A549 (cell line): ENCODE measurements at regions not wholly inside any gene's neighbourhood (a gene's known extent, or its start where the extent isn't known, plus 50 kb on each side); places are given as distances from the start of the nearest gene placed in this dataset.

Experiments used
- ATAC-seq, 2 experiments: fragments of 200-7000 bp in 1 of 2; fragments of >200 bp in 1 of 2; cut with Nextera tagmentation in 1 of 2; cut with Tn5 transposase in 1 of 2; 3 replicates each; pipeline versions ENCODE4 v1.8.0 to v1.9.1; 2018 to 2020; ENCODE audit warnings: mild to moderate bottlenecking in 1 of 2, moderate library complexity in 1 of 2
- CTCF ChIA-PET: fragments of 300-600 bp; sonication (Branson Sonifier 250); formaldehyde crosslinking; extraction: SDS; loops from one replicate; lab custom pipeline; 2021; ENCODE audit warnings: antibody characterized with exemption, inconsistent platforms; lab: Yijun Ruan, JAX
- POLR2A ChIA-PET: fragments of 350-600 bp; formaldehyde crosslinking; extraction: SDS; loops from one replicate; lab custom pipeline; 2021; ENCODE audit warnings: antibody characterized with exemption, inconsistent platforms; lab: Yijun Ruan, JAX
- DNase-seq, 2 experiments: peaks; one replicate each; pipeline versions ENCODE4 v3.0.0 to v3.0.0-alpha.2; 2011 to 2016; ENCODE audit warnings: low read depth in 1 of 2, low spot score in 1 of 2
- FAIRE-seq: peaks from 2 replicates; lab custom pipeline; 2011; peaks lifted over from hg19 to GRCh38; lab: Jason Lieb, UNC
- H3K27ac ChIP-seq, 2 experiments: fragments of >200 bp; sonication (Bioruptor Twin); formaldehyde crosslinking; 3 replicates each; pipeline ENCODE4 v1.5.1; 2016 to 2017
- H3K4me1 ChIP-seq: fragments of >200 bp; sonication (Bioruptor Twin); formaldehyde crosslinking; 3 replicates; pipeline ENCODE4 v1.6.1; 2016
- H3K4me2 ChIP-seq: fragments of >200 bp; sonication (Bioruptor Twin); formaldehyde crosslinking; 3 replicates; pipeline ENCODE4 v1.6.1; 2016
- H3K4me3 ChIP-seq: fragments of >200 bp; sonication (Bioruptor Twin); formaldehyde crosslinking; 3 replicates; pipeline ENCODE4 v1.5.1; 2016
- H3K9me3 ChIP-seq: fragments of >200 bp; sonication (Bioruptor Twin); formaldehyde crosslinking; 3 replicates; pipeline ENCODE4 v1.6.1; 2016
- CBX8 ChIP-seq: fragments of 200-600 bp; sonication (generic); IDR thresholded peaks from 2 replicates; pipeline ENCODE4 v1.6.1; 2016
- CTCF ChIP-seq: fragments of >200 bp; sonication (Bioruptor Twin); formaldehyde crosslinking; IDR thresholded peaks from 3 replicates; pipeline ENCODE4 v1.5.1; 2016
- ELK1 ChIP-seq: fragments of 150-350 bp; IDR thresholded peaks from 2 replicates; pipeline ENCODE4 v1.6.1; 2014; ENCODE audit warnings: low read depth, mild to moderate bottlenecking, low read length
- FOSB ChIP-seq: fragments of 250-450 bp; sonication (Bioruptor Pico); IDR thresholded peaks from 2 replicates; pipeline ENCODE4 v1.5.0; 2020; ENCODE audit warnings: mild to moderate bottlenecking, moderate library complexity
- FOXS1 ChIP-seq: fragments of 250-450 bp; sonication (Bioruptor Pico); IDR thresholded peaks from 2 replicates; pipeline ENCODE4 v1.5.0; 2020; ENCODE audit warnings: mild to moderate bottlenecking, moderate library complexity
- HES2 ChIP-seq: fragments of >200 bp; sonication (Bioruptor Twin); formaldehyde crosslinking; IDR thresholded peaks from 2 replicates; pipeline ENCODE4 v1.6.1; 2016
- HOXB13 ChIP-seq: fragments of 250-450 bp; sonication (Bioruptor Pico); IDR thresholded peaks from 2 replicates; pipeline ENCODE4 v1.5.0; 2020; ENCODE audit warnings: low read depth, mild to moderate bottlenecking, moderate library complexity
- HOXB5 ChIP-seq: fragments of 250-450 bp; sonication (Bioruptor Pico); IDR thresholded peaks from 2 replicates; pipeline ENCODE4 v1.5.0; 2020; ENCODE audit warnings: mild to moderate bottlenecking, moderate library complexity
- JUN ChIP-seq, 2 experiments: fragments of >200 bp; sonication (Bioruptor Twin); formaldehyde crosslinking; IDR thresholded peaks; 2 replicates in 1 of 2; 3 replicates in 1 of 2; pipeline ENCODE4 v1.6.1; 2016 to 2017
- JUNB ChIP-seq: fragments of >200 bp; sonication (Bioruptor Twin); formaldehyde crosslinking; IDR thresholded peaks from 2 replicates; pipeline ENCODE4 v1.6.1; 2016
- MAX ChIP-seq: IDR thresholded peaks from 2 replicates; pipeline ENCODE4 v1.6.1; 2012
- MAZ ChIP-seq: fragments of 150-350 bp; IDR thresholded peaks from 2 replicates; pipeline ENCODE4 v1.6.1; 2014; ENCODE audit warnings: antibody characterized with exemption, low read depth, low read length, borderline replicate concordance
- MYC ChIP-seq: IDR thresholded peaks from 2 replicates; pipeline ENCODE4 v1.6.1; 2012; ENCODE audit warnings: mild to moderate bottlenecking, inconsistent platforms, low read length, improper control_type of control experiment, borderline replicate concordance
- NFE2L2 ChIP-seq: fragments of 150-350 bp; conservative IDR thresholded peaks from 2 replicates; pipeline ENCODE4 v1.6.1; 2014; ENCODE audit warnings: low read length
- PHF8 ChIP-seq: fragments of 200-600 bp; sonication (generic); IDR thresholded peaks from 2 replicates; pipeline ENCODE4 v1.6.1; 2016; ENCODE audit warnings: low read depth, mild to moderate bottlenecking, antibody characterized with exemption, moderate library complexity, borderline replicate concordance
- RAD21 ChIP-seq, 2 experiments: fragments of >200 bp in 1 of 2; sonication (Bioruptor Twin) in 1 of 2; formaldehyde crosslinking in 1 of 2; IDR thresholded peaks in 1 of 2; conservative IDR thresholded peaks in 1 of 2; 2 replicates in 1 of 2; 3 replicates in 1 of 2; pipeline ENCODE4 v1.6.1; 2012 to 2018; ENCODE audit warnings: inconsistent platforms in 1 of 2
- RARB ChIP-seq: fragments of 250-450 bp; sonication (Bioruptor Pico); IDR thresholded peaks from 2 replicates; pipeline ENCODE4 v1.8.0; 2021; ENCODE audit warnings: mild to moderate bottlenecking, moderate library complexity
- RCOR1 ChIP-seq: fragments of 150-350 bp; IDR thresholded peaks from 2 replicates; pipeline ENCODE4 v1.6.1; 2014; ENCODE audit warnings: antibody characterized with exemption, low read length, low read depth
- RNF2 ChIP-seq: fragments of 200-600 bp; sonication (generic); IDR thresholded peaks from 2 replicates; pipeline ENCODE4 v1.6.1; 2016; ENCODE audit warnings: low read depth, mild to moderate bottlenecking, antibody characterized with exemption, moderate library complexity, borderline replicate concordance
- SMC3 ChIP-seq: fragments of >200 bp; sonication (Bioruptor Twin); formaldehyde crosslinking; IDR thresholded peaks from 3 replicates; pipeline ENCODE4 v1.6.1; 2018; ENCODE audit warnings: inconsistent platforms
- ZNF302 ChIP-seq: fragments of 250-450 bp; sonication (Bioruptor Pico); IDR thresholded peaks from 2 replicates; pipeline ENCODE4 v1.9.0; 2021; ENCODE audit warnings: inconsistent platforms, mild to moderate bottlenecking, moderate library complexity
- WGBS: methylation state at CpG from one replicate; pipeline ENCODE4 v1.1.6; 2017; ENCODE audit errors: missing lambda C conversion rate; 5-methylcytosine and 5-hydroxymethylcytosine counted together
- TF ChIP-seq, protein P1 (sequence below): IDR thresholded peaks from 2 replicates; pipeline ENCODE4 v1.6.1; 2012; ENCODE audit warnings: low read depth, borderline replicate concordance
- TF ChIP-seq, protein P2 (sequence below): IDR thresholded peaks from 2 replicates; pipeline ENCODE4 v1.6.1; 2012
- TF ChIP-seq, protein P3 (sequence below): fragments of >200 bp; sonication (Bioruptor Twin); formaldehyde crosslinking; IDR thresholded peaks from 3 replicates; pipeline ENCODE4 v1.6.1; 2016

DNA sequence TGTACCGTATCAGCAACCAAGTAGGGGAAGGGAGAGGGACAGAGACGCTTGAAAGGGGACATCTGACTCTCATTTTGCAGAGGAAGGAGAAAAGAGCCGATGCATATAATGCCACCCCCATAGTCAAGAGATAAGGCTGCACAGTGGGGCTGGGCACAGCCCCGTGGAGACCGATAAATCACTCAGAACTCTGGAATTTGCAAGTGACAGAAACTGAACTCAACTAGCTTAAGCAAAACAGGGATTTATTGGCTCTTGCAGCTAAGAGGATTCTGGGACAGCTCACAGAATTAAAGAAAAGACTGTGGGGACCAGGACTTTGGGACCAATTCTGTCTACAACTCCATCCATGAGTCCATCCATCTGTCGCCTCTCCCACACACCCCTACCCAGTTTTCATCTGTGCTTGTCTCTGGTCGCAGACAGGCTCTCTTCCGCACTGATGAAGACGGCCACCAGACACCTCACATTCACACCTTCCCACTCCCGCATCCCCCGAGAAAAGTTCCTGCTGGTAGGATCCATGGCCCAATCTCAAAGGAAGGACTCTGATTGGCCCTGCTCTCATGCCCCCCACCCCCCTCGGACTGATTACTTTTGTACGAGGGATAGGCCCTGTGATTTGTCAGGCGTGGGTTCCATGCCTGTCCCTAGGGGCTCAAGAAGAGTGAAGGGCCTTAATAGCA is 105.9 kb upstream of the RPL38 start:
- Histone ChIP-seq H3K27ac (no peak overlapping the region), H3K4me1 (no peaks in the 10 kb centered on the region), H3K4me3 (no peak overlapping the region), H3K9me3 (0 out of 3 replicates have a peak, but pooled peaks cover 4% of the 10 kb centered on the region)
- FAIRE-seq = no peak
- 42% methylated on average over 14 of the region's 14 CpGs for WGBS
- POLR2A ChIA-PET = no interaction called here
- DNase-seq = no peak
- TF ChIP-seq CBX8 (no peak), FOSB (CRISPR knock-in tag) (no peak), RNF2 (no peak), HES2 (no peak)
- TF ChIP-seq, all 56 proteins: peak for 0
- CTCF ChIA-PET = interaction anchor here (0.8 kb wide), 1 partner anchor 18 kb away, joined by 3 read pairs; no protein-coding TSS in a partner anchor
- no peak for ATAC-seq
- H3K4me2 ChIP-seq = no peak overlapping the region

- DNase-seq (no peak), ATAC-seq (no peak), FAIRE-seq (peak; percentile 54)
- TF ChIP-seq JUN (IDR thresholded peaks at IDR 0.05) = no peak
- TF ChIP-seq SMC3 = no peak
- no peak for TF ChIP-seq HOXB13 (CRISPR knock-in tag)
- TF ChIP-seq CTCF = no peak
- TF ChIP-seq, protein P1, sequence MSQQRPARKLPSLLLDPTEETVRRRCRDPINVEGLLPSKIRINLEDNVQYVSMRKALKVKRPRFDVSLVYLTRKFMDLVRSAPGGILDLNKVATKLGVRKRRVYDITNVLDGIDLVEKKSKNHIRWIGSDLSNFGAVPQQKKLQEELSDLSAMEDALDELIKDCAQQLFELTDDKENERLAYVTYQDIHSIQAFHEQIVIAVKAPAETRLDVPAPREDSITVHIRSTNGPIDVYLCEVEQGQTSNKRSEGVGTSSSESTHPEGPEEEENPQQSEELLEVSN = no peak
- TF ChIP-seq MAX = no peak
- no peak for TF ChIP-seq ZNF302 (CRISPR knock-in tag)
- TF ChIP-seq NFE2L2 = no peak
- no peak for TF ChIP-seq MAZ
- TF ChIP-seq RARB (CRISPR knock-in tag) = no peak
- TF ChIP-seq, protein P2, sequence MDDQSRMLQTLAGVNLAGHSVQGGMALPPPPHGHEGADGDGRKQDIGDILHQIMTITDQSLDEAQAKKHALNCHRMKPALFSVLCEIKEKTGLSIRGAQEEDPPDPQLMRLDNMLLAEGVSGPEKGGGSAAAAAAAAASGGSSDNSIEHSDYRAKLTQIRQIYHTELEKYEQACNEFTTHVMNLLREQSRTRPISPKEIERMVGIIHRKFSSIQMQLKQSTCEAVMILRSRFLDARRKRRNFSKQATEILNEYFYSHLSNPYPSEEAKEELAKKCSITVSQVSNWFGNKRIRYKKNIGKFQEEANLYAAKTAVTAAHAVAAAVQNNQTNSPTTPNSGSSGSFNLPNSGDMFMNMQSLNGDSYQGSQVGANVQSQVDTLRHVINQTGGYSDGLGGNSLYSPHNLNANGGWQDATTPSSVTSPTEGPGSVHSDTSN = no peak
- TF ChIP-seq ELK1 = no peak
- TF ChIP-seq, protein P3, sequence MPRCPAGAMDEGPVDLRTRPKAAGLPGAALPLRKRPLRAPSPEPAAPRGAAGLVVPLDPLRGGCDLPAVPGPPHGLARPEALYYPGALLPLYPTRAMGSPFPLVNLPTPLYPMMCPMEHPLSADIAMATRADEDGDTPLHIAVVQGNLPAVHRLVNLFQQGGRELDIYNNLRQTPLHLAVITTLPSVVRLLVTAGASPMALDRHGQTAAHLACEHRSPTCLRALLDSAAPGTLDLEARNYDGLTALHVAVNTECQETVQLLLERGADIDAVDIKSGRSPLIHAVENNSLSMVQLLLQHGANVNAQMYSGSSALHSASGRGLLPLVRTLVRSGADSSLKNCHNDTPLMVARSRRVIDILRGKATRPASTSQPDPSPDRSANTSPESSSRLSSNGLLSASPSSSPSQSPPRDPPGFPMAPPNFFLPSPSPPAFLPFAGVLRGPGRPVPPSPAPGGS = no peak
- no peak for TF ChIP-seq RAD21 (conservative IDR thresholded peaks at IDR 0.05 in 1 of 2, IDR thresholded peaks at IDR 0.05 in 1 of 2)
- TF ChIP-seq HOXB5 (CRISPR knock-in tag) = no peak
- no peak for TF ChIP-seq PHF8
- no peak for TF ChIP-seq RCOR1
- no peak for TF ChIP-seq MYC
- no peak for TF ChIP-seq FOXS1 (CRISPR knock-in tag)
- TF ChIP-seq JUNB = no peak
- Histone ChIP-seq H3K9me3 (no peaks in the 10 kb centered on the region), H3K4me1 (no peaks in the 10 kb centered on the region), H3K4me3 (no peak overlapping the region), H3K27ac (no peak overlapping the region), H3K4me2 (no peak overlapping the region)
- CTCF ChIA-PET = no interaction called here
- 36% methylated on average over 13 of the region's 15 CpGs for WGBS
- POLR2A ChIA-PET = no interaction called here
Observed at GRCh38 chr17:74098136-74099024, 105.1 kb upstream of the RPL38 start.
